ENCODE measurements at regions not wholly inside any gene's neighbourhood (a gene's known extent, or its start where the extent isn't known, plus 50 kb on each side); places are given as distances from the start of the nearest gene placed in this dataset.

- TF ChIP-seq, protein P1, sequence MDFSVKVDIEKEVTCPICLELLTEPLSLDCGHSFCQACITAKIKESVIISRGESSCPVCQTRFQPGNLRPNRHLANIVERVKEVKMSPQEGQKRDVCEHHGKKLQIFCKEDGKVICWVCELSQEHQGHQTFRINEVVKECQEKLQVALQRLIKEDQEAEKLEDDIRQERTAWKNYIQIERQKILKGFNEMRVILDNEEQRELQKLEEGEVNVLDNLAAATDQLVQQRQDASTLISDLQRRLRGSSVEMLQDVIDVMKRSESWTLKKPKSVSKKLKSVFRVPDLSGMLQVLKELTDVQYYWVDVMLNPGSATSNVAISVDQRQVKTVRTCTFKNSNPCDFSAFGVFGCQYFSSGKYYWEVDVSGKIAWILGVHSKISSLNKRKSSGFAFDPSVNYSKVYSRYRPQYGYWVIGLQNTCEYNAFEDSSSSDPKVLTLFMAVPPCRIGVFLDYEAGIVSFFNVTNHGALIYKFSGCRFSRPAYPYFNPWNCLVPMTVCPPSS (IDR thresholded peaks at IDR 0.05), result no peak
- TF ChIP-seq SETDB1 (CRISPR knock-in tag; IDR thresholded peaks at IDR 0.05; ENCODE audit: borderline replicate concordance), result no peak
- TF ChIP-seq HCFC1 (IDR thresholded peaks at IDR 0.05; ENCODE audit: low read depth, low read length), result no peak
- no peak for TF ChIP-seq HOXA7 (CRISPR knock-in tag; IDR thresholded peaks at IDR 0.05)
- TF ChIP-seq SNAPC4 (CRISPR knock-in tag; IDR thresholded peaks at IDR 0.05), result no peak
- TF ChIP-seq SP4 (CRISPR knock-in tag; IDR thresholded peaks at IDR 0.05), result no peak
- TF ChIP-seq CBX2 (IDR thresholded peaks at IDR 0.05; ENCODE audit: low read depth, low read length), result no peak
- TF ChIP-seq CBX2 (CRISPR knock-in tag; IDR thresholded peaks at IDR 0.05; ENCODE audit: low read depth), result no peak
- TF ChIP-seq ZHX2 (IDR thresholded peaks at IDR 0.05; ENCODE audit: low read depth), result no peak
- no peak for TF ChIP-seq ZHX2 (CRISPR knock-in tag; IDR thresholded peaks at IDR 0.05; ENCODE audit: borderline replicate concordance)
- no peak for TF ChIP-seq XBP1 (CRISPR knock-in tag; IDR thresholded peaks at IDR 0.05)
- TF ChIP-seq, protein P2, sequence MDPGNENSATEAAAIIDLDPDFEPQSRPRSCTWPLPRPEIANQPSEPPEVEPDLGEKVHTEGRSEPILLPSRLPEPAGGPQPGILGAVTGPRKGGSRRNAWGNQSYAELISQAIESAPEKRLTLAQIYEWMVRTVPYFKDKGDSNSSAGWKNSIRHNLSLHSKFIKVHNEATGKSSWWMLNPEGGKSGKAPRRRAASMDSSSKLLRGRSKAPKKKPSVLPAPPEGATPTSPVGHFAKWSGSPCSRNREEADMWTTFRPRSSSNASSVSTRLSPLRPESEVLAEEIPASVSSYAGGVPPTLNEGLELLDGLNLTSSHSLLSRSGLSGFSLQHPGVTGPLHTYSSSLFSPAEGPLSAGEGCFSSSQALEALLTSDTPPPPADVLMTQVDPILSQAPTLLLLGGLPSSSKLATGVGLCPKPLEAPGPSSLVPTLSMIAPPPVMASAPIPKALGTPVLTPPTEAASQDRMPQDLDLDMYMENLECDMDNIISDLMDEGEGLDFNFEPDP (CRISPR knock-in tag; conservative IDR thresholded peaks at IDR 0.05), result no peak
- TF ChIP-seq MEIS2 (CRISPR knock-in tag; IDR thresholded peaks at IDR 0.05), result no peak
- TF ChIP-seq HNRNPL (IDR thresholded peaks at IDR 0.05; ENCODE audit: low read depth, low read length), result no peak
- no peak for TF ChIP-seq NBN (conservative IDR thresholded peaks at IDR 0.05)
- TF ChIP-seq MEF2D (CRISPR knock-in tag; IDR thresholded peaks at IDR 0.05), result peak; percentile 28; the same call in 1 of the 2 replicates
- TF ChIP-seq NFIC (IDR thresholded peaks at IDR 0.05; ENCODE audit: low read length), result peak; percentile 64; the same call in 1 of the 2 replicates
- TF ChIP-seq WIZ (CRISPR knock-in tag; IDR thresholded peaks at IDR 0.05), result no peak
- TF ChIP-seq ZNF556 (CRISPR knock-in tag; IDR thresholded peaks at IDR 0.05; ENCODE audit: borderline replicate concordance), result 0 out of 2 replicates have a peak, but pooled peaks have one; percentile 37
These were observed 96.4 kb upstream of the SOX5 start (continued) for GRCh38 chr12:24045816-24046257.

Data from HepG2 (cell line).